ENCODE measurements at regions not wholly inside any gene's neighbourhood (a gene's known extent, or its start where the extent isn't known, plus 50 kb on each side); places are given as distances from the start of the nearest gene placed in this dataset.

DNA sequence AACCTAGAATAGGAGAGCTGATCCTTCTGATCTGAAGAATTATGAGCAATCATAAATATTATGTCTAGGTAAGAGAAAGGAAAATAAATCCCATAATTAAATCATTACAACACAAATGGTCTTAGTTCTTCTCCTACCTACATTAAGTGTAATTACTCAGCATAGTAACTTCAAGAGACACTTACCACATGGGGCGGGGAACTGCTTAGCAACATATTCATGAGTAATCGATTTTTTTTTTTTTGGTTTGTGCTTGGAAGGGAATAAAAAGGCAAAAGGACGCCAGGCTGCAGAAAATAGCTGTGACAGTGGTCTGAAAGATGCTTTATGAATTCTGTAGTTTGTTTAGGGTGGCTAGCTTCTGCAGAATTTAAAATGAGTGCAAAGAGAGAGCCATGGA lies 103.3 kb upstream of the HTR2A start:
- no peak overlapping the region for H2AFZ ChIP-seq (ENCODE audit: control insufficient read depth, low read length)
- H3K9me3 ChIP-seq (ENCODE audit: control insufficient read depth, low read depth, low read length): no peaks in the 10 kb centered on the region
- TF ChIP-seq CTCF (optimal IDR thresholded peaks at IDR 0.05 in 1 of 3, IDR thresholded peaks at IDR 0.05 in 1 of 3, conservative IDR thresholded peaks at IDR 0.05 in 1 of 3; ENCODE audit: extremely low read depth in 1 of 3, insufficient read depth in 2 of 3, low read length in 3 of 3) (no peak), EZH2 (IDR thresholded peaks at IDR 0.05; ENCODE audit: low read length) (no peak)
- no peaks in the 10 kb centered on the region for H3K4me1 ChIP-seq (ENCODE audit: control insufficient read depth, extremely low read depth, insufficient read depth, low read length)
- dilution Hi-C loops (cut with MboI; ENCODE audit: extremely low pct_ligation_motif_present, low sequenced_read_pairs): no loop called here
- H3K9ac ChIP-seq (ENCODE audit: control insufficient read depth, extremely low read depth, insufficient read depth, low read length): no peak overlapping the region
- H3K4me3 ChIP-seq (ENCODE audit: control insufficient read depth in 2 of 3, extremely low read depth in 1 of 3, insufficient read depth in 2 of 3, low read depth in 1 of 3, low read length in 3 of 3): no peak overlapping the region
- peaks cover 3% of the 10 kb centered on the region for H3K27me3 ChIP-seq (ENCODE audit: control insufficient read depth, extremely low read depth, insufficient read depth, low read length)
- H4K20me1 ChIP-seq (ENCODE audit: control insufficient read depth, extremely low read depth, insufficient read depth, low read length): no peaks in the 10 kb centered on the region
- H3K9me1 ChIP-seq (ENCODE audit: control insufficient read depth, extremely low read depth, insufficient read depth, low read length): no peaks in the 10 kb centered on the region
- no peaks in the 10 kb centered on the region for H3K36me3 ChIP-seq (ENCODE audit: control insufficient read depth in 2 of 2, extremely low read depth in 1 of 2, insufficient read depth in 2 of 2, low read length in 2 of 2)
- no peak overlapping the region for H3K4me2 ChIP-seq (ENCODE audit: control insufficient read depth, extremely low read depth, insufficient read depth, low read depth, low read length)
- no peaks in the 10 kb centered on the region for H3K79me2 ChIP-seq (ENCODE audit: control insufficient read depth, insufficient read depth, low read length)
- DNase-seq (ENCODE audit: low read depth, low spot score): no peak
- no peak for FAIRE-seq
- no peak overlapping the region for H3K27ac ChIP-seq (ENCODE audit: control insufficient read depth, insufficient read depth, low read length)

GRCh38 chr13:46996316-46997030 lies 99.6 kb upstream of the HTR2A start:
- Histone ChIP-seq H3K9ac (ENCODE audit: control insufficient read depth, extremely low read depth, insufficient read depth, low read length) (no peak overlapping the region), H3K36me3 (ENCODE audit: control insufficient read depth in 2 of 2, extremely low read depth in 1 of 2, insufficient read depth in 2 of 2, low read length in 2 of 2) (no peaks in the 10 kb centered on the region), H3K9me3 (ENCODE audit: control insufficient read depth, low read depth, low read length) (no peaks in the 10 kb centered on the region), H3K4me3 (ENCODE audit: control insufficient read depth in 2 of 3, extremely low read depth in 1 of 3, insufficient read depth in 2 of 3, low read depth in 1 of 3, low read length in 3 of 3) (no peak overlapping the region), H3K79me2 (ENCODE audit: control insufficient read depth, insufficient read depth, low read length) (no peaks in the 10 kb centered on the region), H3K4me1 (ENCODE audit: control insufficient read depth, extremely low read depth, insufficient read depth, low read length) (no peaks in the 10 kb centered on the region), H3K27me3 (ENCODE audit: control insufficient read depth, extremely low read depth, insufficient read depth, low read length) (peaks cover 3% of the 10 kb centered on the region), H2AFZ (ENCODE audit: control insufficient read depth, low read length) (no peak overlapping the region), H3K4me2 (ENCODE audit: control insufficient read depth, extremely low read depth, insufficient read depth, low read depth, low read length) (no peak overlapping the region), H4K20me1 (ENCODE audit: control insufficient read depth, extremely low read depth, insufficient read depth, low read length) (no peaks in the 10 kb centered on the region), H3K9me1 (ENCODE audit: control insufficient read depth, extremely low read depth, insufficient read depth, low read length) (no peaks in the 10 kb centered on the region), H3K27ac (ENCODE audit: control insufficient read depth, insufficient read depth, low read length) (no peak overlapping the region)
- TF ChIP-seq CTCF (optimal IDR thresholded peaks at IDR 0.05 in 1 of 3, IDR thresholded peaks at IDR 0.05 in 1 of 3, conservative IDR thresholded peaks at IDR 0.05 in 1 of 3; ENCODE audit: extremely low read depth in 1 of 3, insufficient read depth in 2 of 3, low read length in 3 of 3) (no peak), EZH2 (IDR thresholded peaks at IDR 0.05; ENCODE audit: low read length) (no peak)
- FAIRE-seq: no peak
- dilution Hi-C loops (cut with MboI; ENCODE audit: extremely low pct_ligation_motif_present, low sequenced_read_pairs): no loop called here
- DNase-seq (ENCODE audit: low read depth, low spot score): no peak
